ENCODE measurements at regions not wholly inside any gene's neighbourhood (a gene's known extent, or its start where the extent isn't known, plus 50 kb on each side); places are given as distances from the start of the nearest gene placed in this dataset.

- TF ChIP-seq CTCF (IDR thresholded peaks at IDR 0.05; ENCODE audit: low read depth, low read length, poor library complexity, severe bottlenecking) (no peak), EZH2phosphoT487 (IDR thresholded peaks at IDR 0.05; ENCODE audit: borderline replicate concordance, low read length) (no peak)
- Histone ChIP-seq H3K79me2 (ENCODE audit: control insufficient read depth, low read length) (no peaks in the 10 kb centered on the region), H3K4me1 (ENCODE audit: control insufficient read depth, low read length) (peaks cover 6% of the 10 kb centered on the region), H3K9me2 (replicated peaks; ENCODE audit: control insufficient read depth, low read length) (no peaks in the 10 kb centered on the region), H3K27ac (ENCODE audit: low read depth, low read length) (no peak overlapping the region), H3K9me3 (ENCODE audit: control insufficient read depth, insufficient read depth, low read length) (no peaks in the 10 kb centered on the region), H4K20me1 (ENCODE audit: control insufficient read depth, insufficient read depth, low read depth, low read length) (no peaks in the 10 kb centered on the region), H3K4me2 (ENCODE audit: low read length) (no peak overlapping the region), H3K4me3 (ENCODE audit: low read length) (no peak overlapping the region), H3K36me3 (ENCODE audit: control insufficient read depth, low read length) (no peaks in the 10 kb centered on the region), H3K27me3 (ENCODE audit: control insufficient read depth, low read length) (no peaks in the 10 kb centered on the region), H3F3A (ENCODE audit: control insufficient read depth, insufficient read depth) (no peaks in the 10 kb centered on the region)
Measured at GRCh38 chr5:75964008-75964407, 119.2 kb upstream of the SV2C start.

GRCh38 chr5:75963554-75963953 is 119.6 kb upstream of the SV2C start:
- Histone ChIP-seq H3K9me2 (replicated peaks; ENCODE audit: control insufficient read depth, low read length) (no peaks in the 10 kb centered on the region), H3F3A (ENCODE audit: control insufficient read depth, insufficient read depth) (no peaks in the 10 kb centered on the region), H3K4me3 (ENCODE audit: low read length) (no peak overlapping the region), H4K20me1 (ENCODE audit: control insufficient read depth, insufficient read depth, low read depth, low read length) (no peaks in the 10 kb centered on the region), H3K79me2 (ENCODE audit: control insufficient read depth, low read length) (no peaks in the 10 kb centered on the region), H3K27ac (ENCODE audit: low read depth, low read length) (no peak overlapping the region), H3K36me3 (ENCODE audit: control insufficient read depth, low read length) (no peaks in the 10 kb centered on the region), H3K27me3 (ENCODE audit: control insufficient read depth, low read length) (no peaks in the 10 kb centered on the region), H3K9me3 (ENCODE audit: control insufficient read depth, insufficient read depth, low read length) (no peaks in the 10 kb centered on the region), H3K4me1 (ENCODE audit: control insufficient read depth, low read length) (peaks cover 6% of the 10 kb centered on the region), H3K4me2 (ENCODE audit: low read length) (no peak overlapping the region)
- no peak for TF ChIP-seq EZH2phosphoT487 (IDR thresholded peaks at IDR 0.05; ENCODE audit: borderline replicate concordance, low read length)
- no peak for TF ChIP-seq CTCF (IDR thresholded peaks at IDR 0.05; ENCODE audit: low read depth, low read length, poor library complexity, severe bottlenecking)

GRCh38 chr5:75961818-75962217 is 121.4 kb upstream of the SV2C start:
- Histone ChIP-seq H3K4me2 (ENCODE audit: low read length) (no peak overlapping the region), H3K9me3 (ENCODE audit: control insufficient read depth, insufficient read depth, low read length) (no peaks in the 10 kb centered on the region), H3K4me3 (ENCODE audit: low read length) (no peak overlapping the region), H3K79me2 (ENCODE audit: control insufficient read depth, low read length) (no peaks in the 10 kb centered on the region), H4K20me1 (ENCODE audit: control insufficient read depth, insufficient read depth, low read depth, low read length) (no peaks in the 10 kb centered on the region), H3K27me3 (ENCODE audit: control insufficient read depth, low read length) (no peaks in the 10 kb centered on the region), H3K27ac (ENCODE audit: low read depth, low read length) (no peak overlapping the region), H3K9me2 (replicated peaks; ENCODE audit: control insufficient read depth, low read length) (no peaks in the 10 kb centered on the region), H3F3A (ENCODE audit: control insufficient read depth, insufficient read depth) (no peaks in the 10 kb centered on the region), H3K4me1 (ENCODE audit: control insufficient read depth, low read length) (peaks cover 6% of the 10 kb centered on the region), H3K36me3 (ENCODE audit: control insufficient read depth, low read length) (no peaks in the 10 kb centered on the region)
- no peak for TF ChIP-seq CTCF (IDR thresholded peaks at IDR 0.05; ENCODE audit: low read depth, low read length, poor library complexity, severe bottlenecking)

- TF ChIP-seq EZH2phosphoT487 (IDR thresholded peaks at IDR 0.05; ENCODE audit: borderline replicate concordance, low read length) (no peak), CTCF (IDR thresholded peaks at IDR 0.05; ENCODE audit: low read depth, low read length, poor library complexity, severe bottlenecking) (no peak)
- no peak overlapping the region for H3K27ac ChIP-seq (ENCODE audit: low read depth, low read length)
Measured at GRCh38 chr5:75960129-75960528, 123.1 kb upstream of the SV2C start.

More at GRCh38 chr5:75960129-75960528, 123.1 kb upstream of the SV2C start:
- Histone ChIP-seq H3K4me3 (ENCODE audit: low read length) (no peak overlapping the region), H3K4me2 (ENCODE audit: low read length) (no peak overlapping the region), H3F3A (ENCODE audit: control insufficient read depth, insufficient read depth) (no peaks in the 10 kb centered on the region), H3K9me3 (ENCODE audit: control insufficient read depth, insufficient read depth, low read length) (no peaks in the 10 kb centered on the region), H3K9me2 (replicated peaks; ENCODE audit: control insufficient read depth, low read length) (no peaks in the 10 kb centered on the region), H3K4me1 (ENCODE audit: control insufficient read depth, low read length) (peaks cover under 1% of the 10 kb centered on the region; the same call in 1 of the 2 replicates), H4K20me1 (ENCODE audit: control insufficient read depth, insufficient read depth, low read depth, low read length) (no peaks in the 10 kb centered on the region), H3K36me3 (ENCODE audit: control insufficient read depth, low read length) (no peaks in the 10 kb centered on the region), H3K79me2 (ENCODE audit: control insufficient read depth, low read length) (no peaks in the 10 kb centered on the region), H3K27me3 (ENCODE audit: control insufficient read depth, low read length) (no peaks in the 10 kb centered on the region)

Data from DOHH2 (cell line).